Activated B cell treated with CpG ODN at 0.5 μM for 24 hours (primary cell): ENCODE measurements at regions not wholly inside any gene's neighbourhood (a gene's known extent, or its start where the extent isn't known, plus 50 kb on each side); places are given as distances from the start of the nearest gene placed in this dataset.

ENCODE experiments used
- ATAC-seq: fragments of 200-7000 bp; cut with Tn5 transposase; one replicate; pipeline ENCODE4 v1.10.0; 2021; ENCODE audit warnings: low read depth, mild to moderate bottlenecking, moderate library complexity
- CTCF ChIA-PET: fragments of 350-600 bp; sonication (Branson Sonifier 250); formaldehyde crosslinking; loops from one replicate; lab custom pipeline; 2021; ENCODE audit warnings: antibody characterized with exemption; lab: Charles Lee
- POLR2A ChIA-PET: fragments of 350-600 bp; sonication (Branson Sonifier 250); formaldehyde crosslinking; loops from one replicate; lab custom pipeline; 2021; ENCODE audit warnings: antibody characterized with exemption; lab: Charles Lee
- DNase-seq: peaks from one replicate; pipeline ENCODE4 v3.0.0; 2022
- H3K27ac Mint-ChIP-seq: one replicate; pipeline ENCODE4 v1.8.0; 2020; ENCODE audit warnings: mixed read lengths
- H3K27me3 Mint-ChIP-seq: one replicate; pipeline ENCODE4 v1.8.0; 2021; ENCODE audit warnings: mixed read lengths
- H3K36me3 Mint-ChIP-seq: one replicate; pipeline ENCODE4 v1.8.0; 2021; ENCODE audit warnings: low read depth, mixed read lengths
- H3K4me1 Mint-ChIP-seq: one replicate; pipeline ENCODE4 v1.8.0; 2021; ENCODE audit warnings: mixed read lengths
- H3K4me3 Mint-ChIP-seq: one replicate; pipeline ENCODE4 v1.8.0; 2020; ENCODE audit warnings: mild to moderate bottlenecking, mixed read lengths
- H3K9me3 Mint-ChIP-seq: one replicate; pipeline ENCODE4 v1.8.0; 2020; ENCODE audit warnings: mixed read lengths
- intact Hi-C: fragments of 100-400 bp; cut with micrococcal nuclease; formaldehyde crosslinking; loops from one replicate; pipeline ENCODE4 v1.15.1; 2024
- TF ChIP-seq, protein P1 (sequence below): fragments of 200-600 bp; IDR thresholded peaks from one replicate; pipeline ENCODE4 v1.8.0; 2022; ENCODE audit warnings: antibody characterized with exemption, mild to moderate bottlenecking

DNA sequence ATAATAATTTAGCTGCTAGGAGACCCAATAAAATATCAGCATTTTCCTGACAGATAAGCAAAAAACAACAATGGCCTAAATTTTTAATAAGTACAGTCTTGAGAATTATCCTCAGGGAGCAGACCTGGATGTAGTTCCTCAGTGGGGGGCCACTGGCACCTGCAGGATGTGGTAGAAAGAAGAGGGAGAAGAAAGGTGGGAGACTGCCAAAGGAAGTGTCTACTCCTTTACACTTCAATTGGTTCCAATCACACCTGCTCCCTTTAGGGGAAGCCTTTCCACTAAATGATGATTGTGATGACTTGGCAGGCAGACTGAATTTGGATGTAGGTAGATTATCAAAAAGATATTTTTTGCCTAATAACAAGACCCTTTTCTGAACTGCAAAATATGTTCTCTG is 353.0 kb upstream of the SATB1 start:
- TF ChIP-seq, protein P1, sequence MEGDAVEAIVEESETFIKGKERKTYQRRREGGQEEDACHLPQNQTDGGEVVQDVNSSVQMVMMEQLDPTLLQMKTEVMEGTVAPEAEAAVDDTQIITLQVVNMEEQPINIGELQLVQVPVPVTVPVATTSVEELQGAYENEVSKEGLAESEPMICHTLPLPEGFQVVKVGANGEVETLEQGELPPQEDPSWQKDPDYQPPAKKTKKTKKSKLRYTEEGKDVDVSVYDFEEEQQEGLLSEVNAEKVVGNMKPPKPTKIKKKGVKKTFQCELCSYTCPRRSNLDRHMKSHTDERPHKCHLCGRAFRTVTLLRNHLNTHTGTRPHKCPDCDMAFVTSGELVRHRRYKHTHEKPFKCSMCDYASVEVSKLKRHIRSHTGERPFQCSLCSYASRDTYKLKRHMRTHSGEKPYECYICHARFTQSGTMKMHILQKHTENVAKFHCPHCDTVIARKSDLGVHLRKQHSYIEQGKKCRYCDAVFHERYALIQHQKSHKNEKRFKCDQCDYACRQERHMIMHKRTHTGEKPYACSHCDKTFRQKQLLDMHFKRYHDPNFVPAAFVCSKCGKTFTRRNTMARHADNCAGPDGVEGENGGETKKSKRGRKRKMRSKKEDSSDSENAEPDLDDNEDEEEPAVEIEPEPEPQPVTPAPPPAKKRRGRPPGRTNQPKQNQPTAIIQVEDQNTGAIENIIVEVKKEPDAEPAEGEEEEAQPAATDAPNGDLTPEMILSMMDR, result no peak
- ChIA-PET POLR2A (no interaction called here), CTCF (no interaction called here)
- Mint-ChIP-seq H3K9me3 (no peaks in the 10 kb centered on the region), H3K27ac (no peak overlapping the region), H3K4me1 (no peaks in the 10 kb centered on the region), H3K4me3 (no peak overlapping the region), H3K36me3 (no peaks in the 10 kb centered on the region), H3K27me3 (peaks cover 5% of the 10 kb centered on the region)
- intact Hi-C loops, result no loop called here
- DNase-seq, result no peak
- no peak for ATAC-seq

DNA sequence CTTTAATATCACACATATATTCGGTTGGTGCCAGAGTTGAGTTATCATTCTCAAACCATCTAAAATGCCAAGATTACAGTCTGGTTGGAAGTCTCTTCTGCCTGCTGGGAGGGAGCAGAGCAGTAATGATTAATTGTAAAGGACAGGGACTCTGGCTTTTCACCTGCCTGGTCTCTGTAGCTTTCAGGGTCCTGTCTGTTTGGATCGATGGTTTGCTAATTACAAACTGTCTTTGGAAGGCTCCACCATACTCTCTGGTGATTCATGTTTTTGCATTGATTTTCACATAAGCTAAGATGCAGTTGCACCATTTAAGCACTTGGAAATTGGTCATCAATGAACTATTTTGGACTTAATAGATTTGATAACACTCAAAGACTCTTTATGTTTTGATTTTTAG is 350.4 kb upstream of the SATB1 start:
- H3K36me3 Mint-ChIP-seq, result no peaks in the 10 kb centered on the region
- TF ChIP-seq, protein P1, result no peak
- CTCF ChIA-PET, result no interaction called here
- no peak overlapping the region for H3K27ac Mint-ChIP-seq
- H3K4me3 Mint-ChIP-seq, result no peak overlapping the region
- ATAC-seq (no peak), DNase-seq (no peak)
- intact Hi-C loops, result no loop called here
- POLR2A ChIA-PET, result interaction anchor here (0.6 kb wide), 1 partner anchor 1535 kb away, joined by 4 read pairs; no protein-coding TSS in a partner anchor
- peaks cover 7% of the 10 kb centered on the region for H3K27me3 Mint-ChIP-seq
- H3K9me3 Mint-ChIP-seq, result no peaks in the 10 kb centered on the region
- H3K4me1 Mint-ChIP-seq, result no peaks in the 10 kb centered on the region

DNA sequence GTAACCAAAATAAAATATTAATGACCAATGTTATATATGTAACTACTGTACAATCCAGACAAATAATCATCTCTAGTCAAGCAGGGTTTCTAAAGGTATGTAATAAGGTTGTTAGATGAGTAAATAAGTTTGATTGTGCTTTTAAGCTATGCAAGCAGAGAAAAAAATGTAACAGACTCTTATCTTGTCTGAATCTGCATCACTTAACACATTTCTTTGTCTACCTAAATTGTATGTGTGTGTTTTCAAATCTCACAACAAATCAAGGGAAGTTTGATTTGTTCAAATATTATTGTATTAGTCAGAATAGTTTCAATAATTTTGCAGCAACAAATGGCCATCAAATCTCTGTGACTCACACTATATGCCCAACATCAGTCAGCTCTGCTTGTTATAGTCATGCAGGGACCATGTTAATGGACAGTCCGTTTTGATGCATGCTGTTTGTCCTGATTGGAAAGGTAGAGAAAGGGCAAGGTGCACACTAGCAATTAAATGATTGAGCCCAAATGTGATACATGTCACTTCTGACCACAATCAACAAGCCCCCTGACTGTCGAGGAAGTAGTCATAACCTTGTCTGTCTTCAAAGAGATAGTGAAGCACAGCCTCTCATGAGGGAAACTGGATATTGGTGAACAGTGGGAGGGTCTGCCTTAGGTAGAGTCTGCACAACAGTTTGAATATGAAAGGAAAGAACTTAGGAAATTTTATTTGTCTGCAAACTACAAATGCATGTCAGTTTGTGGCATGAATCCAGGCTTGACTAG is 349.4 kb upstream of the SATB1 start:
- Mint-ChIP-seq H3K4me3 (no peak overlapping the region), H3K9me3 (no peaks in the 10 kb centered on the region), H3K27me3 (peaks cover 7% of the 10 kb centered on the region), H3K36me3 (no peaks in the 10 kb centered on the region), H3K4me1 (no peaks in the 10 kb centered on the region), H3K27ac (no peak overlapping the region)
- CTCF ChIA-PET, result no interaction called here
- DNase-seq (no peak), ATAC-seq (no peak)
- TF ChIP-seq, protein P1, result no peak
- POLR2A ChIA-PET, result no interaction called here
- intact Hi-C loops, result no loop called here

DNA sequence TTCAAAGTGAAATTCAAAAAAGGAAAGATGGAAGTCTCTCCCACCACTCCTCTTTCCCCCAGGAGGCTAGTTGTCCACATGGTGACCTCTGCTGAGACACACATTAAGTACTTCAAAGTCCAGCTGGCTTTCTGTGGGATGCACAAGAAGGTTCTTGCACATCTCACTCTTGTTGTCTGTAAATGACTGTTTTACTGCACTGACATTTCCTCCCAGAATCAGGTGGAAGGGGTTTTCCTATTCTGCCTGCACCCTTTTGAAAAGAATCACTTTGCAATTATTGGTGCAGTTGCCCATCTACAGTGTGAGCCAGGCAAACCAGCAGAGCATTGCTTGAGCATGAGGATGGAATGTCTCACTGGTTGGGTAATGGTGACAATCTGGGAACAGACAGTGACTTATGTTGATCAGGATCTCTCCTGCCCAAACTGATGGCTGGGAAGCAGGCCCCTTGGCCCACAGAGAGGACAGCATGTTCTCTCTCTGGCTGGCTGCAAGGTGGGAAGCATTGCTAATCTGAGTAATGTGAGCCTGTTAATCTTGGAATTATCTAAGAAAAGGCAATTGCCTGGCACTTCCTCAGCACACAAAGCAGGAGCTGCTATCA is 347.7 kb upstream of the SATB1 start:
- H3K27ac Mint-ChIP-seq, result no peak overlapping the region

DNA sequence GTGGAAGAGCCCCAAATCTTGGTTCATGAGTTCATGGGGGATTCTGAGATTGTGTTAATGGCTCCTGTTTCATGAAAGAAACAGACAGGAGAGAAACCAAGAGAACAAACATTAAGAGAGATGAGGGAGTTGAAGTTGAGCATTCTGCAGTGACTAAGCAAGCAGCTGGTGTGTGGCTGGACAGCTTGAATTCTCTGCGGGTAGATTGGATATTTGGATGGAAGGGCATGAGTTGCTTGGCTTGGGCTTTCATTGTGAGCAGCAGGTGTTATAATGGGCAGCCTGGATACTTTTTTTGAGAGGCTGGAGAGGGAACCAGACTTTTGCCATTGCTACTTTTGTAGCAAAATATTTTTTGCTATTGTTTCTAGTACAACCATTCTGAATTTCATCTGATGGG is 346.8 kb upstream of the SATB1 start:
- DNase-seq (no peak), ATAC-seq (no peak)
- no peaks in the 10 kb centered on the region for H3K4me1 Mint-ChIP-seq
- ChIA-PET CTCF (no interaction called here), POLR2A (no interaction called here)
- no peak overlapping the region for H3K4me3 Mint-ChIP-seq
- TF ChIP-seq, protein P1, result no peak
- intact Hi-C loops, result no loop called here
- peaks cover 6% of the 10 kb centered on the region for H3K27me3 Mint-ChIP-seq
- H3K36me3 Mint-ChIP-seq, result no peaks in the 10 kb centered on the region
- no peaks in the 10 kb centered on the region for H3K9me3 Mint-ChIP-seq
- no peak overlapping the region for H3K27ac Mint-ChIP-seq

More for the DNA sequence above, 347.7 kb upstream of the SATB1 start:
- no peaks in the 10 kb centered on the region for H3K4me1 Mint-ChIP-seq
- intact Hi-C loops, result no loop called here
- TF ChIP-seq, protein P1, result no peak
- ChIA-PET POLR2A (no interaction called here), CTCF (no interaction called here)
- H3K9me3 Mint-ChIP-seq, result no peaks in the 10 kb centered on the region
- no peaks in the 10 kb centered on the region for H3K36me3 Mint-ChIP-seq
- DNase-seq (no peak), ATAC-seq (no peak)
- peaks cover 7% of the 10 kb centered on the region for H3K27me3 Mint-ChIP-seq
- no peak overlapping the region for H3K4me3 Mint-ChIP-seq
